ENCODE measurements at regions not wholly inside any gene's neighbourhood (a gene's known extent, or its start where the extent isn't known, plus 50 kb on each side); places are given as distances from the start of the nearest gene placed in this dataset.

DNA sequence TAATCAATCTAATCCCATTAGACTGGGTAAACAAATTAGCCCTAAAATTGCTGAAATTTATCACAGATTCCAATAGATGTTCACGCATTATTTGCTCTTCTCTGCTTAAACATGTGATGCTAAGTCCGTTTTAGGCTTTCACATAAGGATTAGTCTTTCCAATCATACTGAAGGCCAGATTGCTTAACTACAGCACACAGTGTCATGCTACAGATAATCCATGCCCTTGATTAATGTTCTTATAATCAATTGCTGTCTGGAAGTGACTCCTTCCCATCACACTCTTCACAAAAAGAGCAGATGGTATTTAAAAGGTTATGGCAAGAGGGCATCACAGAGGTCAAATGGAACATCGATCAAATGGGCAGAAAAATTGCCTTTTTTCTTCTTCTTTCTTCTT, 471.5 kb upstream of the ROBO1 start:
- no peak for TF ChIP-seq CTCF (IDR thresholded peaks at IDR 0.05)
- no peak for TF ChIP-seq EP300 (IDR thresholded peaks at IDR 0.05; ENCODE audit: low read depth)
- no peak for TF ChIP-seq POLR2A (IDR thresholded peaks at IDR 0.05)
- no peak for TF ChIP-seq POLR2AphosphoS5 (IDR thresholded peaks at IDR 0.05)
